Stimulated activated CD8-positive, alpha-beta memory T cell treated with anti-CD3 and anti-CD28 coated beads, Interleukin-12 subunit alpha, Interleukin-12 subunit beta, amount 100 ng/mL, for 1 hour (primary cell): ENCODE measurements at regions not wholly inside any gene's neighbourhood (a gene's known extent, or its start where the extent isn't known, plus 50 kb on each side); places are given as distances from the start of the nearest gene placed in this dataset.

Experiments
- DNase-seq: peaks from one replicate; pipeline ENCODE4 v3.0.0-alpha.2; 2020; ENCODE audit warnings: low read depth

DNA sequence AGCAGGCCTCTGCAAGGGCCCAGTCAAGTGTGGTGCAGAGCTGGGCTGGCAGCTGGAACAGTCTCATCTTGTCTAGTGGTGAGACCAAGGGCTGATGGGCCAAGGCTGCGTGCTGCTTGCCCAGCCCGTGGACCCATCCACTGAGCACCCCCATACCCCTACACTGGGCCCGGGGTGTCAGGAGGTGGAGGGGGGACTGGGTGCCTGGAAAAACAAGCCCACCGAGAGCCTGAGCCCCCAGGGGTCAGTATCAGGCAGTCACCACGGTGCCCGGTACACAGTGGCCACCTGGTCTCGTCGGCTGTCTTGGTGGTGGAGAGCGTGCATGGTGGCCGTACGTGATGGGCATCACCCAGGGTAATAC, 238.3 kb downstream of the SEC14L1 start:
- no peak for DNase-seq

DNA sequence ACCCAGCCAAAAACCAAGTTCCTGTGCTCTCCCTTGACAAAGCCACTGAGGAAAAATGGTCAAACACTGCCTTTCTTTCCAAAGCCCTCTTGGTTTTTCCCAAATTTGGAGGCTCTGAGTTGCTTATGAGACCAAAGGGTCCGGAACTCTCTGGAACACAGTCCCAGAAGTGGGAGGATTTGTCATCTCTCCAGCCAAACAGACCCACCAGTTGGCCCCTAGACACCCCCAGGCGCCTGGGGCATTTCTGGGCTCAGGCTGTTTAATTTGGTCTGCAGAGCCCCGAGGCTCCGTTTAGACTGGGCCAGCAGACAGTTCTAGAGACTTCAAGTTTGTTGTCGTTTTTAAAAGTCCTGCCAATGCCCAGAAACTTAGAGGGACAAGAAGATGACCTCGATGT, 239.1 kb downstream of the SEC14L1 start:
- DNase-seq = no peak

DNA sequence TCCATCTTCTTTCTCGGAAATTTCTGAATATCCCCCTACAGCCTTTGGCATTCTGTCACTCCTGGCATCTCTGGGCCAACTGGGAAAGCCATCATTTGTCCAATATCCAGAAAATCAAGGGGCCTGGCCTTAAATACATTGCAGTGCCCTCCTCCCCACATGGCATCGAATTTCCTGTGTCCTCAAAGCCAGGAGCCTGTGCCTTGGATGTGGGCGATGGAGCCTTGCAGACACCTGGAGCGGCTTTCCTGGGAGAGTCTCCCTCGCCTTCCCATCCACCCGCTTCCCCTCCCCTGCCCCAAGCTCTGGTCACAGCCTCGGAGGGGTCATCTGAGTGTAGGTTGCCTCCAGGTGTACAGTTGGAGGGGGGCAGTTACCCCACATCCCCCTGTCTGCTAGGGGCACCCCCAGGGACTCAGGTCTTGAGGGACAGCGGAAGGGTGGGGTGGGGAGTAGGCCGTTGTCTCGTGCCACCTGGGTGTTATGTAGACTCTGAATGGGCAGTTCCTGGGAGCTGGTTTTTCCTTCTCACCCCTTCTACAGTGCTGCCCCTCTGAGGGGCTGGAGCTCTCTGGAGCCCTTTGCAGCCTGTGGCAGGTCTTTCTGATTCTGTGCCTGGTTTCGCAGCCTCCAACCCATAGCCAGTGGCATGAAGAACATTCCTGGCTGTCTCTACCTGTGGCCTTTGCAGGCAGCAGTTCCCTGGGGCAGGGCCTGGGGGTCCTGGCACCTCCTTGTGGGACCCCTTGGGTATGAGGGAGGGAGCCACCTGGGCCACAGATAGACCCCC, 239.8 kb downstream of the SEC14L1 start:
- no peak for DNase-seq

DNA sequence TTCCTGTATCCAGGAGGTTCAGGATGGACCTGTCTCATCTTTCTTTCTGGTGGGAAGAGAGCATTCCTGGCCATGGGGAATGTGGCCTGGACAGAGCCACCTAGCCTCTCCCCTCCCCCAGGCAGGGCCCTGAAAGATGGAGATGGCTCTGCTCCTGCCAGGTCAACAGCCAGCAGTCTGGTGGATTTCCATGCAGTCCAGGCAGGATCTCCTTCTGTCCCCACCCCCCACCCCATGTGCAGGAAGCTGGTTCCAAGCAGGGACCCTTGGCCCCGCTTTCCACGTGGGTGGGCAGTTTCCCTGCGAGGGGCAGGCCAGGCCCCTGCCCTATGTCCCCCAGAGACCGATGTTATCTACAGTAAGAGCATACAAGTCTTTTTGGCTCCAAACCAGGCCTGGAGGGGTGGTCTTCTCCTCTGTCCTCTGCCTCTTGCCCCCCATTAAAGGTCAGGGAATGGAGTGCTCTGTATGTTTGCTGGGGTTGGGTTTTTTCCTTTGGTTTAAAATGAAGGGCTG, 240.5 kb downstream of the SEC14L1 start:
- no peak for DNase-seq

DNA sequence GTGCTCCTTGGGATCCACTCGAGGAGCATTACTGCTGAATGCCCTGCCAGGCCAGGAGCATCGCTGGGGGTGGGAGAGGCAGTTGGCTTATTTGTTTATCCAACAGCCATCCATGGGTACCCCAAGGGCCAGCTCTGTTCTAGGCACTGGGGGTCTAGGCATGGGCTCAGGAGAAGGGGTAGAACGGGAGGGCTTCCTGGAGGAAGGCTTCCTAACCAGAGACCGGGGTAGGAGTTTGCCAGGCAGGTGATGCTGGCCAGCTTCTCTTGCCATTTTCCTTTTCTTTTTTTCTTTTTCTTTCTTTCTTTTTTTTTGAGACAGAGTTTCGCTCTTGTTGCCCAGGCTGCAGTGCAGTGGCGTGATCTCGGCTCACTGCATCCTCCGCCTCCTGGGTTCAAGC, 241.0 kb downstream of the SEC14L1 start:
- no peak for DNase-seq

DNA sequence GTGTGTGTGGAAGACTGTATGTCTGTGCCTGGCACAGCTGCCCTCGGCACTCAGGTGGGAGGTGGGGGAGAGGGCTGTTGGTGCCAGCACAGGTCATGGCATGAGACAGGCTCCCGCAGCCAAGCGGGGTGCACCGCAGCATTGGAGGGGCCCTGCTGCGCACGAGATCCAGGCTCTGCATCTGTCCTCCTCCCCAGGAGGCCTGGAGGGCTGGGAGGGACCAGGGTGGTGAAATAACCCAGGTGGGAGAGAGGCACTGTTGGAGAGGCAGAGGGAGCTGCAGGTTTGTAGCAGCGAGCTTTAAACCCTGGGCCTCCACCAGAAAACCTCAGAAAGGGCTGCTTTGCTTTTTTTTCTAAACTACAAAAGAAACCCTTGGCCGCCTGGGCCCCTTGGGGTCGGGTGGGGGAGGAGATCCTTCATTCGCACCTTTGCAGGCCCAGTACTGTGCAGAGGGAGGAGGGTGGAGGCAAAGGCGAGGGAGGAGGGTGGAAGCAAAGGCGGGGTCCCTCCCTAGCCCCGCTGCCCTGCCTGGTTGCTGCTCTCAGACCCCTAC, 241.7 kb downstream of the SEC14L1 start:
- DNase-seq = no peak

DNA sequence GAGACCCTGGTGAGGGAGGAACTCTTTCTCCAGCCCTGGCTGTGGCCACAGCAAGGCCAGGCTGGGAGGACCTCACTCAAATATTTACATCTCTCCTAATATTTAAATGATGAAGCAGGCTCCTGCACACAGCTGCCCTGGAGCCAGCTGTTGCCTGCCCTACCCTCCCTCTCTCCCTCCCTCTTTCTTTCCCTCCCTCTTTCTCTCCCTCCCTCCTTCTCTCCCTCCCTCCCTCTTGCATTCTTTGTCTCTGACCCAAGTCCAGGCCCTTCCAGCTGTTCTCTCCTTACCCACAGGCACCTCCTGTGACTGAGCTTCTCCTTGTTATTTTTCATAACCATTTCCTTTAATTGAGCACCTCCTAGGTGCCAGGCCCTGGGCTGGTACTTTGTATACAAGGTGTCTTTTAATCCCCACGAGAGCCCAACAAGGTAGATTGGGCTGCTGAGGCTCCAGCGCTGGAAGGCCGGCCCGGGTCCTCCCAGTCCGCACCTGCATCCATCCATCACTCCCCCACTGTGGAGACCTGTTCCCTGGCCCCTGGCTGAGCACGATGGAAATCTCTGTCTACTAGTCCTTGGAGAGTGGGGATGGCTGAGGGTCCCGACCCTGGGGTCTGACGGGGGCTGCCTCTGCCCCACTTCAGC, 242.3 kb downstream of the SEC14L1 start:
- DNase-seq = no peak

DNA sequence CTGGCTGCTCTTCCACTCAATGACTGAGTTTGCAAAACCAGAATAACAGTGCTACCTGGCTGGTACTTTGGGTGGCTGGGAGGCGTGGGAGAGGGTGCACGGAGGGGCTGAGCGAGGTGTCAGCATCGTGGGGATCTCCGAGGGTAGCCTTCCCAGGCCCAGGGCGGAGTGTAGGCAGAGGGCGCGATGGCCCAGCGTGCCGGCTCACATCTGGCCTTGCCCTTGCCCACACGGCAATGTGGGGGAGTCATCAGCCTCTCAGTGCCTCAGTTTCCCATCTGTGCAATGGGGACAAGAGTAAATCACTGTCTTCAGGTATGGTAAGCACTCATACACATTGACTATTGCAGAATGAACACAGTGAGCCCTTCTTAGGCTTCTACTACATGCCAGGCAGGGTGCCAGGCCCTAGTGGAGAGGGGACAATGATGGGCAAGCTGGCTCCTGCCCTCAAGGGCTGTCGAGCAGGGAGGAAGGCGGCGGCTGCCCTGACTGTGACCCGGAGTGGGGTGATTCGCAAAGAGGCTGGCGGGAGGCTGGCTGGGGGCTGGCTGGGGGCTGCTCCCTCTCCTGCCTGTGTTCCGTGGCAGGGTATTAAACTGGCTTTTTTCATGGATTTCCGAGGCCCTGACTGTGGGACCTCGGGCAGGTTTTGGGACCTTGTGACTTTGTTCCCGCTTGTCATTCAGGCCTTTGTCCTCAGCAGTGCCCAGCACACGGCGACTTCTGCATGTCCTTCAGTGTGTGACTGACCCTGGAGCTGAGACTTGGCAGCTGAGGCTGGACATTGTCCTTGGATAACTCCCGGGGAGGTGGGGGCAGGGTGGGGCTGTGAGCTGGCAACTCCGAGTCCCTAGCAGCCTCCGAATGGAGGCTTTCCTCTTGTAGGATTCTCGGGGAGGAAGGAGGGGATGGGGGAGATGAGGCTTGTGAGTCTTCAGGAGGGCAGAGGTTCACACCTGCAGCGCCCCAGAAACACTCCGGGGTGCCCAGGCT, 243.1 kb downstream of the SEC14L1 start:
- no peak for DNase-seq

DNA sequence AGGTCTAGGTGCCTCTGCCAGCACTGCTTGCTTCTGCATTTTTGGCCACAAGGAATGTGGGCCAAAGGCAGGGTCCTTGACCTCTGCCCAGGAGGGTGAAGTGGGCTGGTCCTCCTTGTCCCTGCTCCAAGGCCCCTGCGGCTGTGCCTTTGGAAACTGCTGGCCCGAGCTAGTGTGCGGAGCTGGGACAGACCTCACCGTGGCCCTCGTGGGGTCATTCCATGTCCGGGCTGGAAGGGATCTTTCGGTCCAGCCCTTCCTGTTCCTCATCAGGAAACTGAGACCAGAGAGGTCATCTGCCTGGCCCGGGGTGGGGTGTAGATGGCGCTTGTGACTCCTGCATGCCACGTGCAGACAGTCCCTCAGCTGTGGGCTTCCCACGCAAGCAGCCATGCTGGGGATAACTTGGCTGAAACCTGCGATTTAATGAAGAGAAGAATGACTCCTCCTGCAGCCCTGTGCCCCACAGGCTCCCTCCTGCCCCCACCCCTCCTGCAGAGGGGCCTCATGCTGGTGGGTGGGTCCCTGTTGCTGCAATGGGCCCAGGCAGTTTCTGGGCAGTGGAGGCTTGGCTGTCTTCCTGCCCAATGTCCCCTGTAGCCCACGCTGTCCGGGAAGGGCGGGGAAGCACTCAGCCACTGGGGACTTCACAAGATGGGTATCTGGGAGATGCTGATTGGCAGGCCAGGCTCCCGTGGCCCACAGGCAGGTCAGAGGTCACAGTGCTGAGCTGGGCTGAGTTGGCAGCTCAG, 245.2 kb downstream of the SEC14L1 start:
- DNase-seq = no peak

DNA sequence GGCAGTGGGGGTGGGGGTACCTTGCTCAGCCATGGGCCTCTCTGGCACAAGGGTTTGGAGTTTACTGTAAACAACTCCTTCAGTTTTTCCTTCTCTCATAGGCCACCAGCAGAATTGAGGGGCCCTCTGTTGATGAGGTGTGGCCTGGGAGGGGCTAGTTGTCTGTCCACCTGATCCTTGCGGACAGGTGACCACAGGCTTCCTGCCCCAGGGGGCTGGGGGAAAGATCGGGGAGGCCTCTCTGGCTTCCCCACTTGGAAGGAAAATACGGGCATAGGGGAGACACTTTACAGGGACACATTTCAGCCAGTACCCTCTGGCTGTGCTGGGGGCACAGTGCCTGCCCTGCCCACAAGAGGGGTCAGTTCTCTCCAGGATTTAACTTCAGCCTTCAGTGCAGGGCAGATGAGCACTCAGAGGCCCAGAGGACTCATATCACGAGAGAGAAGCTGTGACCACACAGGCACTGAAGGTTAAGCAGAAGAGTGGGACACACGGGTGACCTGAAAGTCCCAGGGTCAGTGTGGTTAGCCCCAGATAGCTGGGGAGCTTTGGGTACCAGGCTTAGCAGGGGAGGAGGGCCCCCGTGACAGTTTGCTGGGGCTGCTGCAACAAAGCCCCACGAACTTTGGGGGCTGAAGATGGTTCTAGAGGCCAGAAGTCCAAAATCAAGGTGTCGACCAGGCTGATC, 245.9 kb downstream of the SEC14L1 start:
- DNase-seq = no peak

DNA sequence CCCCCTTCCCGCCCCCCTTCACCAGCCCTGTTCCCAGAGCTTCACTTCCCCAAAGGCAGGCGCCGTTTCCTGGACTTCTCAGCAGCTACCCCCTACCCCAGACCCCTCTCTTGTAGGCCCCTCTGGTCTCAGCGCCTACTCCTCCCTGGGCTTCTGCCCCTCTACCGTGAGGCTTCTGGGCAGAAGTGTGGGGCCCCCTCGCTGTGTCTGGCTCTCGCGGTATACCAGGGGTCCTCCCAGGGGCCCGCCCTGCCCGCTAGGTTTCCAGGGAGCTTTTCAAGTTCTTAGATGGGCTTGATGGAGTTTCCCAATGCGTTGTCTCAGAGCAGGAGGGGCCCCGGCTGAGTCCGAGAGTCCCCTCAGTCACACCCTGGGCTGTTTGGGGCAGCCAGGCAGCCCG, 247.1 kb downstream of the SEC14L1 start:
- DNase-seq = no peak

DNA sequence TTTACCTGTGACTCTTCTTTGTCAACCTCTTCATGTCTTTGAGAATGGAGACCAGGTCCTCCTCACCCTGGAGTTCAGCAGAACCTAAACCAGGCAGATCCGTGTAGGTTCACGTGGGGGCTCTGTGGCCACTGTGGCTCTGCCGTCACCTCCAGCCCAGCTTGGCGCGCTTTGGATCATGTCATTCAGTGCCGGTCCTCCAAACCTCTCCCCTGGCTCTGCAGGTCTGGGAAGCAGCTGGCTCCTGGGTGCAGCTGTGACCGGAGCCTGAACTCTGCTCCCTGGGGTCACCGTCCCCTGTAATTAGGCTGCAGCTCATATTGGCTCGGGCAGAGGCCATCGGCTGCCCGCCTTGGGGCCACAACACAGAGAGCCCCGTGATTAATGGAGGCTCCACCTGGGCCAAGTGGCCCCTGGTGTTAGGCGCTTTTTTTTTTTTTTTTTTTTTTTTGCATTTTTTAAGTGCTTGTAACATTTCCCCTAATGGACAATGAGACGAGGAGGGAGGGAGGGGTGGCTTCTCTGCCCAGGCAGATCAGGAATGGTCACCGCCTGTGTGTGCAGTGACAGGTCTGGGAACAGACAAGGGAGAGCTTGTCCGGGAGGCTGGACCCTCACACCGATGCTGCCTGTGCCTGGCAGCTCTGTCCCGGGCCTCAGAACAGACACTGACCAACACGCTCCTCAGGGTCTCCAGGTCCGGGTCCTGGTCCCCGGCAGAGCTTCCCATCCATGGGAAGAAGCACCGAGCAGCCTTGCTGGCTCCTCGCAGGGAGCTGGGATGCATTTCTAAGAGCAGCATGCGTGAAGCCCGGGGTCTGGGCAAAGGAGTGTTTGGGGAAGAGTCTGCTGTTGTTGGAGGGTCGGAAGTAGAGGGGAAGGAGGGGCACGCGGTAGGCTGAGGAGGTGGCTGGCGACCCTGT, 247.9 kb downstream of the SEC14L1 start:
- DNase-seq = no peak

DNA sequence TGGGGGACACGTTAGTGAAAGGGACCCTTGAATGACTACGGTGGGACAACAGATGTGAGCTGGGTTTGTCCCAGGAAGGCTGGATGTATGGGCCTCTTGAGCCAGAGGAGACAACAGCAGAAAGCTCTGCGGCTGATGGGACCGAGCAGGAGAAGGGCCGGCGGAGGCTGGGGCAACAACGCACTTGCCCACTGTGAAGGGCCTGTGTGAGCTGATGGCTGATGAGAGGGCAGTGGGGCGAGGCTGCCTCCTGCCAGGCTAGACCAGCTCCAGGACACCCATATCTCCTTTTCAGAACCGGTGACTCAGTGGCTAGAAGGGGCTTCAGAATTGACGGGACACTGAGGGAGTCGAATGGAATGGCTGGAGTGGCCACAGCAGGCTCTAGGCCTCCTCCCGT, 250.1 kb downstream of the SEC14L1 start:
- DNase-seq = no peak

DNA sequence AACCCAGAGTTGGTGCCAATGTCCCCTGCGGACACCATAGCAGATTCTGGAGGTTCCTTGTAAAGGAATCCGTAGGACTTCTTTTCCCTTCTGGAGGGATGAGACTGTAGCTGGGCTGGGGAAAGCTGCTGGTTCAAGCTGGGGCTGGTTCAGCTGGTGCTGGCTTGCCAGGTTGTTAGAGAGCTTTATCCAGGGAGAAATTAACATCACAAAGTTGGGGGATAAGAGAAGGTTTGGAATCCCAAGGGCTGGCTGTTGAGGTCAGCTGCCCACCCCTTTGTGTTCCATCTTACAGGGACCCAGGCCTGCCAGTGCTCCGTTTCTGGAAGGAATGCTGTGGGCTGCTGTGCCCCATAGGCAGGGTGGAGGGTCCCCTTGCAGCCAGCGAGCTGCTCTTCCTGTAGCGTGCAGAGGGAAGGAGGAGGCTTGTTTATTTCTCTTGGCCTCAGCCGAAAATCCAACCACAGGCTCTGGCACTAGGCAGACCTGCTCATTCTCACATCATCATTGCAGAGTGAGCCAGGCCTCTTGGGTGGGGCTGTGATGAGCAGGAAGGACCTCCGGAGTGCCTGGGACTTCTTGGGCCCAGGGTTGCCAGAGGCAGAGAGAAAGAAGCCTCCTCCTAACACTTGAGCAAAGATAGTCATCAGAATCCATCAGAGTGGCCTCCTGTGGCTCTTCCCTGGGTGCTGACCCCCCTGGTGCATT, 251.1 kb downstream of the SEC14L1 start:
- no peak for DNase-seq

DNA sequence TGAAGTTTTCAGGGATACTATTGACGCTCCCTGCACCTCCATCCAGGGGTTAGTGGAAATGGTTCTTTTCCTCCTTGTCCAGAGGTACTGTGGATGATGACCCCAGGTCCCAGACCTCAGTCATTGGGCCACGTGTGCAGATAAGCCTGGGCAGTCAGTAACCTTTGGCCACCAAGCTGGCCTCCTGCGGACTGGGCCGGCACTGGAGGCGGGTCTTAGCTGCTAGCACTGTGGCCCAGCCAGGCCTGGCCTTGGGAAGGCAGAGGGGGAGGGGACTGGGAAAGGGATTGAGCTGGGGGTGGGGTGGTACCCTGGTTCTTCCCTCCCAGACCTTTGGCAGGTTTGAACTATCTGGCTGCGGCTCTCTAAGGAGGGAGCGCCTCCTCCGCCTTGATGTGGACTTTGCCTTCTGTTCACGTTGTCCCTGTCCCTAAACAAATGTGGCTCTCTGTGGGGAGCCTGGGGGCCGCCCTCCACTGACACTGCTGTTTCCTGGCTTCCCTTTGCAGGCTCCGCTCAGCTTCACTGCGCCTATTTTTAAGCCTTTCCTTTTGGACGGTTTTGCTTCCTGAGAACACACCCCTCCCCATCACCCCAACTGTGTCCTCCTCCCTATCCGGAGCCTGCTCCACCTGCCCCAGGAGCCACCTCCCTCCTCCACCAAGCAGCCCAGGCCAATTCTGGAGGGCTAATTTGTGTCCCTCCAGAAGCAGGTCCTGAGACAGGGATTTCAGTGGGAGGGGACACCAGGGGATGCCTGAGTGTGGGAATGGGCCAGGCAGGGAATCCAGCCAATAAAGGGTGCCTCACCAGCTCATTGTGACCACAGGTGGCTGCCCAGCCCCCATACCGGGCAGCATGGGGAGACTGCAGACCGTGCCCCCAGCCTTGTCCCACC, 251.9 kb downstream of the SEC14L1 start:
- no peak for DNase-seq

DNA sequence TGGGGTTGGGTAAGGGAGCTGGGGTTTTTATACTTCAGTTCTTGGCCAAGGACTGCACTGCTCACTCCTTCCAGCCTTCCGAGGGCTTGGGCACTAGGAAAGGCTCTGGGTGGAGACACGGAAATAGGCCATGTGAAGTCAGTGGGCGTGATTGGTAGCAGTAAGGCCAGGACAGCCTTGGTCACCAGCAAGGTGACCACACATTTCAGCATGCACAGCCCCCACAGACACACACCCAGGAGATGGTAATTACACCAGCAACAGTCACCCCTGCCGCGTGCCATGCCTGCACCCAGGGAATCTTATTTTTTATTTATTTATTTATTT, 252.5 kb downstream of the SEC14L1 start:
- no peak for DNase-seq

DNA sequence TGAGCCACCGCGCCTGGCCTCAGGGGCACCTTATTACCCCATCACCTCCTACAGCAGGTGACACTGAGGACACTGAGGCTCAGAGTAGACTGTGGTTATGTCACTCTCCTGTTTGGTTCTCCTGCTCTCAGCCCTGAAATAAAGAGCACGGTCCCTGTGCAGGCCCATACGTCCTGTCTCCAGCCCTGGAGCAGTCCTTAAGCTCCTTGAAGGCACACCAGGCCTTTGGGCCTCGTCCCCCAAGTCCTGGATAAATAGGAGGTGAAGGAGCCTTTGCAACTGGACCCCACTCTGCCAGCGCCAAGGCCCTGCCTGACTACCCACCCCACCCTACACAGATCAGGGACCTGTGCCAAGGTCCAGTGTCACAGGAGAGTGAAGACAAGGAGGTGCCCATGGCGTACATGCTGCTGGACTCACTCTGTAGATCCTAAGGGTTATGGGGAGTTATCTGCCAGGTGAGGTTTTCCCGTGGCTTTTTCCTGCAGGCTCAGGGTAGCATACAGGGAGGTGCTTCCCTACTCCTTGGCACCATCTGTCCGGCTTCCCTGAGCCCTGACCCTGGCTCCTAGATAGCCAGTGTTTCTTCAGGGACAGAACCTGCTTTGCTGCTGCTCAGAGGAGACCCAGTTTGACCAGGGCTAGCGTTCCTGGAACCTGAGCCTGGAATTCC, 253.2 kb downstream of the SEC14L1 start:
- no peak for DNase-seq
